H9 (cell line): ENCODE measurements at regions not wholly inside any gene's neighbourhood (a gene's known extent, or its start where the extent isn't known, plus 50 kb on each side); places are given as distances from the start of the nearest gene placed in this dataset.

Source experiments
- DNase-seq: peaks from one replicate; pipeline ENCODE4 v3.0.0-alpha.2; 2017
- H2AFZ ChIP-seq: one replicate; pipeline ENCODE4 v1.6.1; 2013; ENCODE audit warnings: mild to moderate bottlenecking, low read length, control low read depth, moderate library complexity
- H2AK5ac ChIP-seq: 2 replicates; pipeline ENCODE4 v1.6.1; 2013; ENCODE audit warnings: low read length, control low read depth, mixed read lengths; ENCODE audit not compliant: insufficient read length
- H2BK120ac ChIP-seq: one replicate; pipeline ENCODE4 v1.6.1; 2013; ENCODE audit warnings: low read depth, mild to moderate bottlenecking, low read length, control low read depth, inconsistent platforms; ENCODE audit not compliant: poor library complexity, severe bottlenecking
- H2BK12ac ChIP-seq: 2 replicates; pipeline ENCODE4 v1.6.1; 2013; ENCODE audit warnings: low read length, control low read depth, mixed read lengths, low read depth; ENCODE audit not compliant: insufficient read length
- H2BK15ac ChIP-seq: 2 replicates; pipeline ENCODE4 v1.6.1; 2013; ENCODE audit warnings: low read depth, low read length, control low read depth
- H2BK20ac ChIP-seq: one replicate; pipeline ENCODE4 v1.6.1; 2013; ENCODE audit warnings: low read depth, mild to moderate bottlenecking, low read length, control low read depth, inconsistent platforms; ENCODE audit not compliant: poor library complexity, severe bottlenecking
- H2BK5ac ChIP-seq: 2 replicates; pipeline ENCODE4 v1.6.1; 2013; ENCODE audit warnings: low read length, control low read depth, mixed read lengths; ENCODE audit not compliant: insufficient read length
- H3K14ac ChIP-seq: 2 replicates; pipeline ENCODE4 v1.6.1; 2013; ENCODE audit warnings: low read length, control low read depth; ENCODE audit not compliant: insufficient read depth
- H3K18ac ChIP-seq: 2 replicates; pipeline ENCODE4 v1.6.1; 2013; ENCODE audit warnings: low read depth, mild to moderate bottlenecking, mixed read lengths, low read length, control low read depth; ENCODE audit not compliant: insufficient read length
- H3K23ac ChIP-seq: 2 replicates; pipeline ENCODE4 v1.6.1; 2013; ENCODE audit warnings: low read length, control low read depth, mixed read lengths, low read depth; ENCODE audit not compliant: insufficient read length
- H3K23me2 ChIP-seq: 2 replicates; pipeline ENCODE4 v1.6.1; 2013; ENCODE audit warnings: low read depth, mild to moderate bottlenecking, mixed read lengths, low read length, control low read depth; ENCODE audit not compliant: insufficient read length, poor library complexity, severe bottlenecking
- H3K27ac ChIP-seq: 2 replicates; pipeline ENCODE4 v1.5.1; 2013; ENCODE audit warnings: low read length, control low read depth, mixed read lengths, low read depth; ENCODE audit not compliant: insufficient read length
- H3K27me3 ChIP-seq: 2 replicates; pipeline ENCODE4 v1.6.1; 2013; ENCODE audit warnings: low read length, control low read depth, inconsistent platforms; ENCODE audit not compliant: insufficient read depth
- H3K4ac ChIP-seq: 2 replicates; pipeline ENCODE4 v1.6.1; 2013; ENCODE audit warnings: low read depth, mild to moderate bottlenecking, control low read depth, inconsistent platforms, low read length, moderate library complexity
- H3K4me1 ChIP-seq: 2 replicates; pipeline ENCODE4 v1.6.1; 2013; ENCODE audit warnings: low read length, control low read depth, inconsistent platforms; ENCODE audit not compliant: insufficient read depth
- H3K4me2 ChIP-seq: 2 replicates; pipeline ENCODE4 v1.6.1; 2013; ENCODE audit warnings: low read length, control low read depth, mixed read lengths; ENCODE audit not compliant: insufficient read length, insufficient read depth
- H3K56ac ChIP-seq: 2 replicates; pipeline ENCODE4 v1.6.1; 2013; ENCODE audit warnings: low read depth, mild to moderate bottlenecking, mixed read lengths, low read length, control low read depth; ENCODE audit not compliant: insufficient read length
- H3K79me1 ChIP-seq: 2 replicates; pipeline ENCODE4 v1.6.1; 2013; ENCODE audit warnings: low read depth, mild to moderate bottlenecking, moderate library complexity, low read length, control low read depth, inconsistent platforms; ENCODE audit not compliant: insufficient read depth, poor library complexity, severe bottlenecking
- H3K79me2 ChIP-seq: 2 replicates; pipeline ENCODE4 v1.6.1; 2013; ENCODE audit warnings: low read length, control low read depth, inconsistent platforms; ENCODE audit not compliant: insufficient read depth
- H3K9ac ChIP-seq: 2 replicates; pipeline ENCODE4 v1.6.1; 2013; ENCODE audit warnings: low read length, control low read depth, mixed read lengths; ENCODE audit not compliant: insufficient read length; ENCODE audit errors: extremely low read depth
- H3K9me3 ChIP-seq: one replicate; pipeline ENCODE4 v1.6.1; 2013; ENCODE audit warnings: low read depth, low read length, inconsistent platforms; ENCODE audit not compliant: control insufficient read depth
- H3T11ph ChIP-seq: one replicate; pipeline ENCODE4 v1.6.1; 2013; ENCODE audit warnings: mild to moderate bottlenecking, low read length, control low read depth, inconsistent platforms
- H4K20me1 ChIP-seq: one replicate; pipeline ENCODE4 v1.6.1; 2013; ENCODE audit not compliant: control insufficient read depth, insufficient read length, insufficient read depth
- H4K5ac ChIP-seq: 2 replicates; pipeline ENCODE4 v1.6.1; 2013; ENCODE audit warnings: low read depth, mild to moderate bottlenecking, mixed read lengths, low read length, control low read depth; ENCODE audit not compliant: insufficient read length
- H4K8ac ChIP-seq: replicated peaks from 2 replicates; pipeline ENCODE4 v1.6.1; 2013; ENCODE audit warnings: low read length, control low read depth, mixed read lengths, low read depth; ENCODE audit not compliant: insufficient read length
- H4K91ac ChIP-seq: 2 replicates; pipeline ENCODE4 v1.6.1; 2013; ENCODE audit warnings: low read depth, mild to moderate bottlenecking, moderate library complexity, mixed read lengths, low read length, control low read depth; ENCODE audit not compliant: insufficient read length
- H3K27ac Mint-ChIP-seq, 3 experiments: 2 replicates in 2 of 3; 3 replicates in 1 of 3; pipeline ENCODE4 v1.8.0; 2020 to 2021; ENCODE audit warnings: mixed read lengths in 3 of 3, mild to moderate bottlenecking in 1 of 3, moderate library complexity in 1 of 3
- H3K27me3 Mint-ChIP-seq: 2 replicates; pipeline ENCODE4 v1.8.0; 2021; ENCODE audit warnings: low read depth, mild to moderate bottlenecking, moderate library complexity, mixed read lengths
- H3K36me3 Mint-ChIP-seq, 3 experiments: 2 replicates in 2 of 3; 3 replicates in 1 of 3; pipeline ENCODE4 v1.8.0; 2020 to 2021; ENCODE audit warnings: low read depth in 3 of 3, mixed read lengths in 3 of 3; ENCODE audit not compliant: insufficient read depth in 1 of 3
- H3K4me1 Mint-ChIP-seq, 2 experiments: 2 replicates each; pipeline ENCODE4 v1.8.0; 2020; ENCODE audit warnings: mixed read lengths in 2 of 2
- H3K4me3 Mint-ChIP-seq, 2 experiments: 2 replicates in 1 of 2; 3 replicates in 1 of 2; pipeline ENCODE4 v1.8.0; 2020 to 2021; ENCODE audit warnings: mild to moderate bottlenecking in 2 of 2, mixed read lengths in 2 of 2, moderate library complexity in 1 of 2
- H3K9me3 Mint-ChIP-seq, 2 experiments: 2 replicates in 1 of 2; 3 replicates in 1 of 2; pipeline ENCODE4 v1.8.0; 2020; ENCODE audit warnings: mild to moderate bottlenecking in 2 of 2, mixed read lengths in 2 of 2, moderate library complexity in 1 of 2
- WGBS: extraction: QIAGEN DNeasy Blood & Tissue Kit; methylation state at CpG from one replicate; pipeline ENCODE4 v1.1.7; 2013; ENCODE audit warnings: missing lambda C conversion rate, low lambda C conversion rate, mixed read lengths; ENCODE audit not compliant: insufficient read length; ENCODE audit errors: extremely low coverage; 5-methylcytosine and 5-hydroxymethylcytosine counted together
- TF ChIP-seq, protein P1 (sequence below): fragments of 200-600 bp; sonication (generic); conservative IDR thresholded peaks from 3 replicates; pipeline ENCODE4 v1.8.0; 2021; ENCODE audit warnings: antibody characterized with exemption, mild to moderate bottlenecking

DNA sequence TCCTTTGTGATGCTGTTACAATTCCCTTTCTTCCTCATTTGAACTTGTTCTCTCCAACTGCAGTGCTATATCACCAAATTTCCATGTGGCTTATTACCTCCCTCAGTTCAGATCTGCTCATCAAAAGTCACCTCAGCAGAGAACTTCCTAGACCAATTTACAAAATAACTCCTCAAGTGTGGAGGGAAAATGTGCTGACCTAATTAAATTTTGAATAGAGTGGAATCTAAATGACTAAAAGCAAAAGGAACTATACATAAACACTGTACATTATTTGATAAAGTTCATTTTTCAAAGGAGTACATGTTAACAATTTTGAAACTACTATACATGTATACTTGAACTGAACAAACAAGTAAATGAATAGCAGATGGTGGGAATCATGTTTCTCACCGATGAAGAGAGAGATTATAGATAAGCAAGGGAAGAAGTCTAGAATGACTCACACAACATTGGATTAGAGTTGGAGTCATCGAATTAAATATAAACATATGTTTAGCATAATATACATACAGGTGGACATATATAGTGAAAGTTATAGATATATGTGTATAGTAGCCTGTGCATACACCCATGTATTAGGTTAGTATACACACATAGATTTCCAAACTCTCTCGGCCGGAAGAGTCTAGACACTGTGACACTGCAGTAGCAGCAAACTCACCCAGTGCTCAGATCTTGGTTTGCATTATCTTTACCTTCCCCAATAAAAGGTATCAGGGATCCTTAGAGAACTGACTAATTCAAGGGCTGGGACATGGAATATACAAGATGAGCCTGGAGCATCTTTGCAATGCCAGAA, 318.7 kb downstream of the PCDH18 start:
- Histone ChIP-seq H3K9ac (no peak overlapping the region), H3K79me2 (no peaks in the 10 kb centered on the region), H3K4me1 (no peaks in the 10 kb centered on the region), H2BK20ac (no peak overlapping the region), H2BK120ac (no peak overlapping the region), H2BK5ac (no peak overlapping the region), H4K20me1 (no peaks in the 10 kb centered on the region), H3K9me3 (no peaks in the 10 kb centered on the region), H3K23me2 (no peaks in the 10 kb centered on the region), H2AFZ (no peak overlapping the region), H2AK5ac (no peak overlapping the region), H2BK15ac (no peak overlapping the region), H3K4me2 (no peak overlapping the region), H3K18ac (no peak overlapping the region), H3K27me3 (no peaks in the 10 kb centered on the region), H3K79me1 (no peaks in the 10 kb centered on the region), H4K8ac (no peak overlapping the region), H3K14ac (no peak overlapping the region), H4K5ac (no peak overlapping the region), H4K91ac (no peak overlapping the region), H3T11ph (no peak overlapping the region), H3K23ac (no peak overlapping the region), H3K56ac (no peak overlapping the region), H3K27ac (no peak overlapping the region), H2BK12ac (no peak overlapping the region), H3K4ac (no peak overlapping the region)
- Mint-ChIP-seq H3K4me3 (no peak overlapping the region), H3K36me3 (no peaks in the 10 kb centered on the region), H3K9me3 (no peaks in the 10 kb centered on the region), H3K27ac (no peak overlapping the region), H3K27me3 (no peaks in the 10 kb centered on the region), H3K4me1 (peaks cover 4 to 6% of the 10 kb centered on the region in 2 experiments)
- no peak for DNase-seq
- TF ChIP-seq, protein P1, sequence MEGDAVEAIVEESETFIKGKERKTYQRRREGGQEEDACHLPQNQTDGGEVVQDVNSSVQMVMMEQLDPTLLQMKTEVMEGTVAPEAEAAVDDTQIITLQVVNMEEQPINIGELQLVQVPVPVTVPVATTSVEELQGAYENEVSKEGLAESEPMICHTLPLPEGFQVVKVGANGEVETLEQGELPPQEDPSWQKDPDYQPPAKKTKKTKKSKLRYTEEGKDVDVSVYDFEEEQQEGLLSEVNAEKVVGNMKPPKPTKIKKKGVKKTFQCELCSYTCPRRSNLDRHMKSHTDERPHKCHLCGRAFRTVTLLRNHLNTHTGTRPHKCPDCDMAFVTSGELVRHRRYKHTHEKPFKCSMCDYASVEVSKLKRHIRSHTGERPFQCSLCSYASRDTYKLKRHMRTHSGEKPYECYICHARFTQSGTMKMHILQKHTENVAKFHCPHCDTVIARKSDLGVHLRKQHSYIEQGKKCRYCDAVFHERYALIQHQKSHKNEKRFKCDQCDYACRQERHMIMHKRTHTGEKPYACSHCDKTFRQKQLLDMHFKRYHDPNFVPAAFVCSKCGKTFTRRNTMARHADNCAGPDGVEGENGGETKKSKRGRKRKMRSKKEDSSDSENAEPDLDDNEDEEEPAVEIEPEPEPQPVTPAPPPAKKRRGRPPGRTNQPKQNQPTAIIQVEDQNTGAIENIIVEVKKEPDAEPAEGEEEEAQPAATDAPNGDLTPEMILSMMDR: no peak
- WGBS: no CpG with 5 or more reads among the region's 4 CpGs
